ENCODE measurements at regions not wholly inside any gene's neighbourhood (a gene's known extent, or its start where the extent isn't known, plus 50 kb on each side); places are given as distances from the start of the nearest gene placed in this dataset.

GRCh38 chr15:61712129-61712759, 348.0 kb downstream of the VPS13C start:
- TF ChIP-seq, protein P1, sequence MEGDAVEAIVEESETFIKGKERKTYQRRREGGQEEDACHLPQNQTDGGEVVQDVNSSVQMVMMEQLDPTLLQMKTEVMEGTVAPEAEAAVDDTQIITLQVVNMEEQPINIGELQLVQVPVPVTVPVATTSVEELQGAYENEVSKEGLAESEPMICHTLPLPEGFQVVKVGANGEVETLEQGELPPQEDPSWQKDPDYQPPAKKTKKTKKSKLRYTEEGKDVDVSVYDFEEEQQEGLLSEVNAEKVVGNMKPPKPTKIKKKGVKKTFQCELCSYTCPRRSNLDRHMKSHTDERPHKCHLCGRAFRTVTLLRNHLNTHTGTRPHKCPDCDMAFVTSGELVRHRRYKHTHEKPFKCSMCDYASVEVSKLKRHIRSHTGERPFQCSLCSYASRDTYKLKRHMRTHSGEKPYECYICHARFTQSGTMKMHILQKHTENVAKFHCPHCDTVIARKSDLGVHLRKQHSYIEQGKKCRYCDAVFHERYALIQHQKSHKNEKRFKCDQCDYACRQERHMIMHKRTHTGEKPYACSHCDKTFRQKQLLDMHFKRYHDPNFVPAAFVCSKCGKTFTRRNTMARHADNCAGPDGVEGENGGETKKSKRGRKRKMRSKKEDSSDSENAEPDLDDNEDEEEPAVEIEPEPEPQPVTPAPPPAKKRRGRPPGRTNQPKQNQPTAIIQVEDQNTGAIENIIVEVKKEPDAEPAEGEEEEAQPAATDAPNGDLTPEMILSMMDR (optimal IDR thresholded peaks at IDR 0.05 in 1 of 3, IDR thresholded peaks at IDR 0.05 in 1 of 3, conservative IDR thresholded peaks at IDR 0.05 in 1 of 3; ENCODE audit: extremely low read depth in 1 of 3, insufficient read depth in 2 of 3, low read length in 3 of 3): no peak
- TF ChIP-seq EZH2 (IDR thresholded peaks at IDR 0.05; ENCODE audit: low read length): no peak

Data from keratinocyte (primary cell).